PC-9 (cell line): ENCODE measurements at regions not wholly inside any gene's neighbourhood (a gene's known extent, or its start where the extent isn't known, plus 50 kb on each side); places are given as distances from the start of the nearest gene placed in this dataset.

ENCODE experiments used
- EZH2 ChIP-seq: fragments of 200-600 bp; sonication (generic); IDR thresholded peaks from 2 replicates; pipeline ENCODE4 v1.8.0; 2017; ENCODE audit warnings: antibody characterized with exemption, low read depth
- TF ChIP-seq, protein P1 (sequence below): fragments of 200-600 bp; sonication (generic); conservative IDR thresholded peaks from 2 replicates; pipeline ENCODE4 v1.6.1; 2017; ENCODE audit warnings: mixed run types, antibody characterized with exemption, mild to moderate bottlenecking, moderate library complexity

DNA sequence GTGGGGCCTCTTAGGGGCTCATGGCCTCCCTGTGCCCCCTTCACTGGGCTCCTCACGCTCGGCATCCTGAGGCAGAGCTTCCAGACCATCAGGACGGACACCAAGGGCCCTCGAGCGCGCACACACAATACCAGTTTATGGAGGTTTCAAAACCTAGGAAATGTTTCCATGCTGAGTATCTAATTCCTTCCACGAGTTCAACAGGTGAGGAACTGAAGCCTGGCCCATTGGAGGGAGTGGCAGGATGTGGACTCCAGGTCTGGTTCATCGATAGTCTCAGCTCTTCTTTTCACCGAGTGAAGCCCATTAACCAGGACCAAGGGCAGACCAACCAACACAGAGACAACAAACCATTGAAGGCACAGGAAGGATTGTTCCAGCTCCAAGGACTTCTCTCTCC is 336.7 kb upstream of the SHH start:
- TF ChIP-seq, protein P1, sequence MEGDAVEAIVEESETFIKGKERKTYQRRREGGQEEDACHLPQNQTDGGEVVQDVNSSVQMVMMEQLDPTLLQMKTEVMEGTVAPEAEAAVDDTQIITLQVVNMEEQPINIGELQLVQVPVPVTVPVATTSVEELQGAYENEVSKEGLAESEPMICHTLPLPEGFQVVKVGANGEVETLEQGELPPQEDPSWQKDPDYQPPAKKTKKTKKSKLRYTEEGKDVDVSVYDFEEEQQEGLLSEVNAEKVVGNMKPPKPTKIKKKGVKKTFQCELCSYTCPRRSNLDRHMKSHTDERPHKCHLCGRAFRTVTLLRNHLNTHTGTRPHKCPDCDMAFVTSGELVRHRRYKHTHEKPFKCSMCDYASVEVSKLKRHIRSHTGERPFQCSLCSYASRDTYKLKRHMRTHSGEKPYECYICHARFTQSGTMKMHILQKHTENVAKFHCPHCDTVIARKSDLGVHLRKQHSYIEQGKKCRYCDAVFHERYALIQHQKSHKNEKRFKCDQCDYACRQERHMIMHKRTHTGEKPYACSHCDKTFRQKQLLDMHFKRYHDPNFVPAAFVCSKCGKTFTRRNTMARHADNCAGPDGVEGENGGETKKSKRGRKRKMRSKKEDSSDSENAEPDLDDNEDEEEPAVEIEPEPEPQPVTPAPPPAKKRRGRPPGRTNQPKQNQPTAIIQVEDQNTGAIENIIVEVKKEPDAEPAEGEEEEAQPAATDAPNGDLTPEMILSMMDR: no peak
- no peak for TF ChIP-seq EZH2
